Uterus (tissue), 3 donors: ENCODE measurements at regions not wholly inside any gene's neighbourhood (a gene's known extent, or its start where the extent isn't known, plus 50 kb on each side); places are given as distances from the start of the nearest gene placed in this dataset.
"Not testable (repeated sequence)": the region's sequence is repeated elsewhere in the genome, so short reads cannot be mapped to it uniquely, and the experiment has no call there.

Experiments
- DNase-seq, 2 donors: peaks; one replicate each; pipeline ENCODE4 v3.0.0-alpha.2; 2019 to 2020
- H3K27ac ChIP-seq, 2 donors: fragments of 200-600 bp; sonication (generic); 1 replicate in 1 of 2; 2 replicates in 1 of 2; pipeline ENCODE4 v1.5.1; 2016 to 2018
- H3K27me3 ChIP-seq, 2 donors: fragments of 200-600 bp; sonication (generic); one replicate each; pipeline ENCODE4 v1.5.1; 2018 to 2019; ENCODE audit warnings: control low read depth in 1 of 2
- H3K36me3 ChIP-seq, 2 donors: fragments of 200-600 bp; sonication (generic); one replicate each; pipeline ENCODE4 v1.5.1; 2019; ENCODE audit warnings: control low read depth in 1 of 2
- H3K4me1 ChIP-seq, 2 donors: fragments of 200-600 bp; sonication (generic); one replicate each; pipeline ENCODE4 v1.5.1; 2018 to 2019; ENCODE audit warnings: control low read depth in 1 of 2
- H3K4me3 ChIP-seq, 2 donors: fragments of 200-600 bp; sonication (generic); 1 replicate in 1 of 2; 2 replicates in 1 of 2; pipeline ENCODE4 v1.5.1; 2018 to 2019; ENCODE audit warnings: mild to moderate bottlenecking in 1 of 2
- H3K9me3 ChIP-seq, 2 donors: fragments of 200-600 bp; sonication (generic); one replicate each; pipeline ENCODE4 v1.5.1; 2019; ENCODE audit warnings: control low read depth in 1 of 2
- POLR2A ChIP-seq, 2 donors: fragments of 450-650 bp; IDR thresholded peaks; one replicate each; pipeline ENCODE4 v1.6.1; 2016; ENCODE audit warnings: antibody characterized with exemption in 2 of 2, mild to moderate bottlenecking in 1 of 2, moderate library complexity in 1 of 2
- intact Hi-C: fragments of 100-400 bp; cut with DNase I; formaldehyde crosslinking; loops from one replicate; pipeline ENCODE4 v1.15.1; 2023; ENCODE audit warnings: low total_unique reads
- TF ChIP-seq, protein P1 (sequence below), 4 experiments: fragments of 200-600 bp in 2 of 4; fragments of 450-650 bp in 2 of 4; sonication (generic) in 2 of 4; IDR thresholded peaks; one replicate each; pipeline ENCODE4 v1.5.1; 2016 to 2019; ENCODE audit warnings: antibody characterized with exemption in 4 of 4, mild to moderate bottlenecking in 2 of 4, moderate library complexity in 1 of 4
- donor health status: DM: yes; HTN: yes; CAD: no.

DNA sequence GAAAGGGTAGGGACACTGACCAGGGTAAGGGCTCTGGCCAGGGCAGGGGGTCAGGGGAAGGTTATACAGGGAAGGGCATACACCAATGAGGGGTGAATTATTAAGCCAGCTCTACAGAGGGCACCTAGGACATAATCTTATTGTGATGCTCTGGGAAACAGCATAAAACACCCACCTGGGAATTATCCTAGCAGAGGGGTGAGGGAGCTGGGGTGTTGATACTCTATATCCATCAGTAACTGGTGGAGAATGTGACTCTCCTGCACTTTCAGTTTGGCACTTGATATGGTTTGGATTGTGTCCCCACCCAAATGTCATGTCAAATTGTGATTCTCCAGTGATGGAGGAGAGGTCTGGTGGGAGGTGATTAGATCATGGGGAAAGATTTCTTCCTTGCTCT, 291.2 kb downstream of the ASMT start:
- TF ChIP-seq POLR2A (IDR thresholded peaks at IDR 0.05): no peak
- TF ChIP-seq, protein P1, sequence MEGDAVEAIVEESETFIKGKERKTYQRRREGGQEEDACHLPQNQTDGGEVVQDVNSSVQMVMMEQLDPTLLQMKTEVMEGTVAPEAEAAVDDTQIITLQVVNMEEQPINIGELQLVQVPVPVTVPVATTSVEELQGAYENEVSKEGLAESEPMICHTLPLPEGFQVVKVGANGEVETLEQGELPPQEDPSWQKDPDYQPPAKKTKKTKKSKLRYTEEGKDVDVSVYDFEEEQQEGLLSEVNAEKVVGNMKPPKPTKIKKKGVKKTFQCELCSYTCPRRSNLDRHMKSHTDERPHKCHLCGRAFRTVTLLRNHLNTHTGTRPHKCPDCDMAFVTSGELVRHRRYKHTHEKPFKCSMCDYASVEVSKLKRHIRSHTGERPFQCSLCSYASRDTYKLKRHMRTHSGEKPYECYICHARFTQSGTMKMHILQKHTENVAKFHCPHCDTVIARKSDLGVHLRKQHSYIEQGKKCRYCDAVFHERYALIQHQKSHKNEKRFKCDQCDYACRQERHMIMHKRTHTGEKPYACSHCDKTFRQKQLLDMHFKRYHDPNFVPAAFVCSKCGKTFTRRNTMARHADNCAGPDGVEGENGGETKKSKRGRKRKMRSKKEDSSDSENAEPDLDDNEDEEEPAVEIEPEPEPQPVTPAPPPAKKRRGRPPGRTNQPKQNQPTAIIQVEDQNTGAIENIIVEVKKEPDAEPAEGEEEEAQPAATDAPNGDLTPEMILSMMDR (IDR thresholded peaks at IDR 0.05): no peak
- no peaks in the 10 kb centered on the region for H3K4me1 ChIP-seq
- H3K9me3 ChIP-seq: peaks cover 0 to 2% of the 10 kb centered on the region in 2 donors
- DNase-seq: no peak
- no peak overlapping the region for H3K4me3 ChIP-seq
- intact Hi-C loops: no loop called here
- H3K27me3 ChIP-seq: no peaks in the 10 kb centered on the region
- no peak overlapping the region for H3K27ac ChIP-seq
- no peaks in the 10 kb centered on the region for H3K36me3 ChIP-seq

DNA sequence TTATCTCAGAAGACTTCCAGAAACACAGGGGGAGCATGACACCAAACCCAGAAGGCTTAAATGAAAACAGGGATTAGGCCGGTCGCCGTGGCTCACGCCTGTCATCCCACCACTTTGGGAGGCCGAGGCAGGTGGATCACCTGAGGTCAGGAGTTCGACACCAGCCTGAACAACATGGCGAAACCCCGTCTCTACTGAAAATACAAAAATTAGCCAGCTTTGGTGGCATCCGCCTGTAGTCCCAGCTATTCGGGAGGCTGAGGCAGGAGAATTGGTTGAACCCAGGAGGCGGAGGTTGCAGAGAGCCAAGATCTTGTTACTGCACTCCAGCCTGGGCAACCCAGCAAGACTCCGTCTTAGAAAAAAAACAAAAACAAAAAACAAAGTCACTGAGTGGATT, 294.1 kb downstream of the ASMT start:
- H3K27ac ChIP-seq, H3K36me3 ChIP-seq, DNase-seq, H3K9me3 ChIP-seq, H3K4me1 ChIP-seq, H3K4me3 ChIP-seq, intact Hi-C loops, H3K27me3 ChIP-seq: not testable (repeated sequence)

DNA sequence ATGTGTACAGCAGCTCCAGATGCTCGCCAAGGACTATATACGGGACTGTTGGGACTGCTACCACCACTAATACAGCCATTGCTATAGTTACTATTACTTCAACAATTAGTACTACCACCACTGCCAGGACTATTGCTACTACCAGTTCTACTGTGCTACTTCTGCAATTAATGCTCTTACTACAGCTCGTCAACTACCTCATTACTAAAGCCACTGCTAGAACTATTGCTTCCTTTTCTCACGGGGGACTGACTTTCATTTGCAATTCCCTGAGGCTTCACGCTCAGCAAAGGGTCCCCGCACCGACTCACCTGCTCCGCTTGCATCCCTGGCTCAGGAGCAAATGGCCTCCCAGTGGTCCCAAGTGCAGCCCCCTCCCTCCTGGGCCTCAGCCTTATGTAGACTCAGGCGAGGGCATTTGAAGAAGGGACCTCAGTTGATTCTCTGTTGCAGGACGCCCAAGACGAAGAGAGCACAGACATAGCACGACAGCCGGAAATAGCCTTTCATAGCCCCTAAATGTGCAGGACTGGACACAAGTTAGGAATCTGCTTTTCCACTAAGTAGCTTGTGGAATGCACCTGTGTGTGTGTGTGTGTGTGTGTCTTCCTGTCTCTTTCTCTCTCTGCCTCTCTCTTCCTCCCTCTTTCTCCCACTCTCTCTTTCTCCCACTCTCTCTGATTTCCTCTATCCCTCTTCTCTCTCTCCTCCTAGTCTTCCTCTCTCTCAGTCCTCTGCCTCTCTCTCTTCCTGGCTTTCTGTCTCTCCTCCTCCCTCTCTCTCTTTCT, 294.8 kb downstream of the ASMT start:
- no peak for TF ChIP-seq POLR2A (IDR thresholded peaks at IDR 0.05)
- TF ChIP-seq, protein P1 (IDR thresholded peaks at IDR 0.05): no peak
- Histone ChIP-seq H3K27me3 (no peaks in the 10 kb centered on the region), H3K4me3 (no peak overlapping the region), H3K4me1 (no peaks in the 10 kb centered on the region), H3K27ac (no peak overlapping the region), H3K36me3 (no peaks in the 10 kb centered on the region), H3K9me3 (no peaks in the 10 kb centered on the region)
- DNase-seq: no peak
- intact Hi-C loops: no loop called here

DNA sequence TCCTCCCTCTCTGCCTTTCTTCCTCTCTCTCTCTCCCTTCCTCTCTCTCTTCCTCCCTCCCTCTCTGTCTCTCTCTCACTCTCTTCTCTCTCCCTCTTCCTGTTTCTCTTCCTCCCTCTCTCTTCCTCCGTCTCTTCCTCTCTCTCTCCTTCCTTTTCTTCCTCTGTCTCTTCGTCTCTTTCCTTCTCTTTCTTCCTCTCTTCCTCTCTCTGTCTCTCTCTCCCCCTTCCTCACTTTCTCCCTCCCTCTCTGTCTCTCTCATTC, 295.3 kb downstream of the ASMT start:
- intact Hi-C loops: no loop called here

DNA sequence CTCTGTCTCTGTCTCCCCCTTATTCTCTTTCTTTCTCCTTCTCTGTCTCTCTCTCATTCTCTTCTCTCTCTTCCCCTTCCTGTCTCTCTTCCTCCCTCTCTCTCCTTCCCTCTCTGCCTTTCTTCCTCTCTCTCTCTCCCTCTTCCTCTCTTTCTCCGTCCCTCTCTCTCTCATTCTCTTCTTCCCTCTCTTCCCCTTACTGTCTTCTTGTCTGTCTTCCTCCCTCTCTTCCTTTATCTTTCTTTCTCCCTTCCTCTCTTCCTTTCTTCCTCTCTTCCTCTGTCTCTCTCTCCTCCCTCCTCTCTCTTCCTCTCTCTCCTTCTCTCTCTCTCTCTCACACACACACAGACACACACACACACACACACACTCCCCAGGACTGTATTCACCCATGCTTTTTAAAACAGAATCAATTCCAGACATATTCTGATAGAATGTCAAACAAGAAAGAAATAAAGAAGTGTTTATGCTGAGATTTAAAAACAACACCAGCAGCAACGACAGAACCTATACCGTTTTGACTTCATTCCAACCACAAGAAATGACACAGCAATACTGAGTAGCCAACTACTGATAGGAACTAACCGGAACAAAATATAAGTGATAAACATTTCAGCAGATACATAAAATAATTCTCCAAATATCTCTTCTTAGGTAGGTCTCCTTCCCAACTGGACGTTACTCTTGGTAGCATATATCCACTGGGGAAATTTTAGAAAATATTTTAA, 296.7 kb downstream of the ASMT start:
- TF ChIP-seq, protein P1 (IDR thresholded peaks at IDR 0.05): no peak
- no peak for TF ChIP-seq POLR2A (IDR thresholded peaks at IDR 0.05)
- H3K27me3 ChIP-seq: no peaks in the 10 kb centered on the region
- H3K4me1 ChIP-seq: no peaks in the 10 kb centered on the region
- no peaks in the 10 kb centered on the region for H3K9me3 ChIP-seq
- no peak overlapping the region for H3K4me3 ChIP-seq
- H3K36me3 ChIP-seq: no peaks in the 10 kb centered on the region
- H3K27ac ChIP-seq: no peak overlapping the region
- no peak for DNase-seq
- intact Hi-C loops: no loop called here

More for the DNA sequence above, 295.3 kb downstream of the ASMT start:
- Histone ChIP-seq H3K36me3 (no peaks in the 10 kb centered on the region), H3K4me1 (no peaks in the 10 kb centered on the region), H3K27me3 (no peaks in the 10 kb centered on the region), H3K9me3 (no peaks in the 10 kb centered on the region), H3K4me3 (no peak overlapping the region), H3K27ac (no peak overlapping the region)
- TF ChIP-seq, protein P1 (IDR thresholded peaks at IDR 0.05): no peak
- no peak for TF ChIP-seq POLR2A (IDR thresholded peaks at IDR 0.05)
- DNase-seq: no peak
